ENCODE measurements at regions not wholly inside any gene's neighbourhood (a gene's known extent, or its start where the extent isn't known, plus 50 kb on each side); places are given as distances from the start of the nearest gene placed in this dataset.
A peak's percentile ranks its signal among the peaks of the same experiment; 100 is the strongest.

DNA sequence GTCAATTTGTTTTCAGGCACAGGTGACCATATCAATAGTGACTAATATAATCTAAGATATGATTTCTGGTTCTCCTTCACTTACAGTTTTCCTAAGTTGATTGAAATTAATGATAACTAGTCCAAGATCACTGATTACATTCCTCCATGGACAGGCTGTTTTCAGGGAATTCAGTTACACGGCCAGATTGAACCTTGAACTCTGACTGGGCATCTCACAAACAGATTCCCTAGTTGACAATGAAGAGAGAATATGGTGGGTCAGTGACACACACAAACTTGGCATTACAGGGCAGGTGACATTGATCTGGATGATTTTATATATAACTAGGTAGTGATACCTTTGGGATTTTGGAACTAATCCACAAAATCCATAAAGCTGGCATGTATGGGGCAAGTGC is 110.2 kb upstream of the EGR2 start:
- Histone ChIP-seq H3K27ac (ENCODE audit: low read depth, low read length, poor library complexity, severe bottlenecking) (no peak overlapping the region), H3K4me1 (ENCODE audit: insufficient read depth, low read length, severe bottlenecking) (no peaks in the 10 kb centered on the region), H3K9me2 (ENCODE audit: low read depth, low read length) (no peaks in the 10 kb centered on the region), H3K27me3 (ENCODE audit: insufficient read depth, low read length) (no peaks in the 10 kb centered on the region), H3K4me2 (ENCODE audit: low read length) (no peak overlapping the region), H3F3A (ENCODE audit: insufficient read depth, low read length) (no peaks in the 10 kb centered on the region), H3K79me2 (ENCODE audit: insufficient read depth, low read length) (no peaks in the 10 kb centered on the region), H3K4me3 (ENCODE audit: low read depth, low read length, poor library complexity, severe bottlenecking) (no peak overlapping the region), H3K9me3 (ENCODE audit: low read length) (no peaks in the 10 kb centered on the region), H3K36me3 (ENCODE audit: insufficient read depth, low read length) (no peaks in the 10 kb centered on the region), H3K9ac (ENCODE audit: low read length) (no peak overlapping the region), H2AFZ (ENCODE audit: low read length) (no peak overlapping the region), H4K20me1 (ENCODE audit: insufficient read depth, low read length) (no peaks in the 10 kb centered on the region)
- TF ChIP-seq EZH2 (IDR thresholded peaks at IDR 0.05; ENCODE audit: borderline replicate concordance, low read length) = no peak

DNA sequence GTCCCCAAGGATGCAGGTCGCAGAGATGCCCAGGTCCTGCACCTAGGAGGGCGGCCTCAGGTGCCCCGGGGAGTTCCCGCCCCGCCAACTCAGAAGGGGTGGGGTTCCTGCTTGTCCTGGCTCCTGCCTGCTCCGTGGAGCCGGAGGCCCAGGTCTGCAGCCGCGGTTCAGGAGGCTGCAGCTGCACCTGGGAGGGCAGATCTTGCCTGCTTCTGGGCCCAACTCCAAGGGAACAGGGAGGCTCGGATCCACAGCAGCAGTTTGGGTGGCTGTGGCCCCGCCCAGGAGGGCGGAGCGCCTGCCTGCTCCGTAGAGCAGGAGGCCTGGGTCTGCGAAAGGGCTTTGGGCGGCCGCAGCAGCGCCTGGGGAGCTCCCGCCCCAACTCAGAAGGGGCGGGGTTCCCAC is 108.2 kb upstream of the EGR2 start:
- Histone ChIP-seq H3K9me2 (ENCODE audit: low read depth, low read length) (no peaks in the 10 kb centered on the region), H3K27ac (ENCODE audit: low read depth, low read length, poor library complexity, severe bottlenecking) (no peak overlapping the region), H3K4me3 (ENCODE audit: low read depth, low read length, poor library complexity, severe bottlenecking) (no peak overlapping the region), H3K27me3 (ENCODE audit: insufficient read depth, low read length) (no peaks in the 10 kb centered on the region), H3K9me3 (ENCODE audit: low read length) (no peaks in the 10 kb centered on the region), H2AFZ (ENCODE audit: low read length) (no peak overlapping the region), H3K9ac (ENCODE audit: low read length) (no peak overlapping the region), H3F3A (ENCODE audit: insufficient read depth, low read length) (no peaks in the 10 kb centered on the region), H3K36me3 (ENCODE audit: insufficient read depth, low read length) (no peaks in the 10 kb centered on the region), H3K79me2 (ENCODE audit: insufficient read depth, low read length) (no peaks in the 10 kb centered on the region), H4K20me1 (ENCODE audit: insufficient read depth, low read length) (no peaks in the 10 kb centered on the region), H3K4me1 (ENCODE audit: insufficient read depth, low read length, severe bottlenecking) (no peaks in the 10 kb centered on the region), H3K4me2 (ENCODE audit: low read length) (peak overlapping the region; percentile 53; the same call in 1 of the 2 replicates)
- no peak for TF ChIP-seq EZH2 (IDR thresholded peaks at IDR 0.05; ENCODE audit: borderline replicate concordance, low read length)
- TF ChIP-seq, protein P1, sequence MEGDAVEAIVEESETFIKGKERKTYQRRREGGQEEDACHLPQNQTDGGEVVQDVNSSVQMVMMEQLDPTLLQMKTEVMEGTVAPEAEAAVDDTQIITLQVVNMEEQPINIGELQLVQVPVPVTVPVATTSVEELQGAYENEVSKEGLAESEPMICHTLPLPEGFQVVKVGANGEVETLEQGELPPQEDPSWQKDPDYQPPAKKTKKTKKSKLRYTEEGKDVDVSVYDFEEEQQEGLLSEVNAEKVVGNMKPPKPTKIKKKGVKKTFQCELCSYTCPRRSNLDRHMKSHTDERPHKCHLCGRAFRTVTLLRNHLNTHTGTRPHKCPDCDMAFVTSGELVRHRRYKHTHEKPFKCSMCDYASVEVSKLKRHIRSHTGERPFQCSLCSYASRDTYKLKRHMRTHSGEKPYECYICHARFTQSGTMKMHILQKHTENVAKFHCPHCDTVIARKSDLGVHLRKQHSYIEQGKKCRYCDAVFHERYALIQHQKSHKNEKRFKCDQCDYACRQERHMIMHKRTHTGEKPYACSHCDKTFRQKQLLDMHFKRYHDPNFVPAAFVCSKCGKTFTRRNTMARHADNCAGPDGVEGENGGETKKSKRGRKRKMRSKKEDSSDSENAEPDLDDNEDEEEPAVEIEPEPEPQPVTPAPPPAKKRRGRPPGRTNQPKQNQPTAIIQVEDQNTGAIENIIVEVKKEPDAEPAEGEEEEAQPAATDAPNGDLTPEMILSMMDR (IDR thresholded peaks at IDR 0.05; ENCODE audit: low read length) = no peak

DNA sequence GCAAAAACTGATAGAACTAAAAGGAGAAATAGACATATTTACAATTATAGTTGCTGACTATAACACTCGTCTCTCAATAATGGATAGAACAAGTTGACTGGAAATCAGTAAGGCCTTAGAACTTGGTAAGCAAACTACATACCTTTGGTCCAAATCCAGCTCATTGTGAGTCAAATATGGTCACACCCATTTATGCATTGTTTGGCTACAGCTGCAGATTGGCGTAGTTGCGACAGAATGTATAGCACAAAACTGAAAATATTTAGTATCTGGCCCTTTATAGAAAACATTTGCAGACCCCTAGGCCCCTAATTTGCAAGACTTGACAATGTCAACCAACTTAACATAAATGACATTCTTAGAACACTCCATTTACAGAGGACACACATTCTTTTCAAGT is 103.6 kb upstream of the EGR2 start:
- H4K20me1 ChIP-seq (ENCODE audit: insufficient read depth, low read length) = no peaks in the 10 kb centered on the region
- no peaks in the 10 kb centered on the region for H3K36me3 ChIP-seq (ENCODE audit: insufficient read depth, low read length)
- TF ChIP-seq EZH2 (IDR thresholded peaks at IDR 0.05; ENCODE audit: borderline replicate concordance, low read length) = no peak
- TF ChIP-seq, protein P1 (IDR thresholded peaks at IDR 0.05; ENCODE audit: low read length) = no peak

DNA sequence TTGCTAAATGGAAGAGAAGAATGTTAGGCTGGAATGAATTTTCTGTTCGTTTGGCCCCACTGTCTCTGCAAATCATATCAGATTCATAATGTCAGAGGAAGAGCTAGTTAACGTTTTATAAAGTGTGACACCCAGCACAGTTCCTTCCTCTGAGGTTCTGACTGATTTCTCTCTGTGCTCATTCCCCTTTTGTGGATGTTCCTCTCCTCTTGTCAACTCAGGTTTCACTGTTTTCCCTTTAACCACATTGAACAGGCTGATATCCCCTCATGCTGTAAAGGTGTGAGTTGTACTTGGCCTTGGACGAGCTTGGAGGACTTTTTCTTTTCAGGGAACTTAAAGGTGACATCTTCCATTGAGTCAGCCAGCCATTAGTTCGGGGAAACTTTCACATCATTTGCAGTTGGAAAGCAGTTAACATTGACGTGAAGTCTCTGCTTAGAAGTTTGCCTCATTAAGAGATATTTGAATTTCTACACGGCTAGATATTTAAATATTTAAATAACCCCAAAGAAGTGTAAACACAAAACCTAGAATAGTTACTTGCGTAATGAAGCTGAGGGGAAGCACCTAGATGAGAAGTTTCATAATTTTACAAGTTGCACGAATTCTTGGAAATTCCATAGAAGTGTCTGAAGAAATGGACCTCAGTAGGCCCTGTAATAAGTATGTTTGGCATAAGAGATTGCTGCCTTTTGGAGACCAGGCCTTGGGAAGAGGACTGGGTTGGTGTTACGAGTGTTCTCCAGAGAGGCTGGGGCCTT is 101.5 kb upstream of the EGR2 start:
- H2AFZ ChIP-seq (ENCODE audit: low read length) = no peak overlapping the region
- H3K4me2 ChIP-seq (ENCODE audit: low read length) = no peak overlapping the region
- no peaks in the 10 kb centered on the region for H3K9me3 ChIP-seq (ENCODE audit: low read length)
- H3K79me2 ChIP-seq (ENCODE audit: insufficient read depth, low read length) = no peaks in the 10 kb centered on the region
- H3K9me2 ChIP-seq (ENCODE audit: low read depth, low read length) = no peaks in the 10 kb centered on the region
- no peak overlapping the region for H3K4me3 ChIP-seq (ENCODE audit: low read depth, low read length, poor library complexity, severe bottlenecking)
- no peak for TF ChIP-seq EZH2 (IDR thresholded peaks at IDR 0.05; ENCODE audit: borderline replicate concordance, low read length)
- TF ChIP-seq, protein P1 (IDR thresholded peaks at IDR 0.05; ENCODE audit: low read length) = no peak
- H3F3A ChIP-seq (ENCODE audit: insufficient read depth, low read length) = no peaks in the 10 kb centered on the region
- no peak overlapping the region for H3K27ac ChIP-seq (ENCODE audit: low read depth, low read length, poor library complexity, severe bottlenecking)
- no peaks in the 10 kb centered on the region for H3K36me3 ChIP-seq (ENCODE audit: insufficient read depth, low read length)
- H3K9ac ChIP-seq (ENCODE audit: low read length) = no peak overlapping the region
- H4K20me1 ChIP-seq (ENCODE audit: insufficient read depth, low read length) = no peaks in the 10 kb centered on the region
- H3K4me1 ChIP-seq (ENCODE audit: insufficient read depth, low read length, severe bottlenecking) = no peaks in the 10 kb centered on the region
- H3K27me3 ChIP-seq (ENCODE audit: insufficient read depth, low read length) = no peaks in the 10 kb centered on the region

More for the DNA sequence above, 103.6 kb upstream of the EGR2 start:
- H3K4me2 ChIP-seq (ENCODE audit: low read length) = no peak overlapping the region
- H3K4me3 ChIP-seq (ENCODE audit: low read depth, low read length, poor library complexity, severe bottlenecking) = no peak overlapping the region
- H2AFZ ChIP-seq (ENCODE audit: low read length) = no peak overlapping the region
- no peaks in the 10 kb centered on the region for H3K4me1 ChIP-seq (ENCODE audit: insufficient read depth, low read length, severe bottlenecking)
- H3K27me3 ChIP-seq (ENCODE audit: insufficient read depth, low read length) = no peaks in the 10 kb centered on the region
- H3K27ac ChIP-seq (ENCODE audit: low read depth, low read length, poor library complexity, severe bottlenecking) = no peak overlapping the region
- H3K9me3 ChIP-seq (ENCODE audit: low read length) = no peaks in the 10 kb centered on the region
- no peaks in the 10 kb centered on the region for H3K9me2 ChIP-seq (ENCODE audit: low read depth, low read length)
- H3K9ac ChIP-seq (ENCODE audit: low read length) = no peak overlapping the region
- H3F3A ChIP-seq (ENCODE audit: insufficient read depth, low read length) = no peaks in the 10 kb centered on the region
- H3K79me2 ChIP-seq (ENCODE audit: insufficient read depth, low read length) = no peaks in the 10 kb centered on the region

Measured in OCI-LY1 (cell line).